ENCODE measurements at regions not wholly inside any gene's neighbourhood (a gene's known extent, or its start where the extent isn't known, plus 50 kb on each side); places are given as distances from the start of the nearest gene placed in this dataset.

DNA sequence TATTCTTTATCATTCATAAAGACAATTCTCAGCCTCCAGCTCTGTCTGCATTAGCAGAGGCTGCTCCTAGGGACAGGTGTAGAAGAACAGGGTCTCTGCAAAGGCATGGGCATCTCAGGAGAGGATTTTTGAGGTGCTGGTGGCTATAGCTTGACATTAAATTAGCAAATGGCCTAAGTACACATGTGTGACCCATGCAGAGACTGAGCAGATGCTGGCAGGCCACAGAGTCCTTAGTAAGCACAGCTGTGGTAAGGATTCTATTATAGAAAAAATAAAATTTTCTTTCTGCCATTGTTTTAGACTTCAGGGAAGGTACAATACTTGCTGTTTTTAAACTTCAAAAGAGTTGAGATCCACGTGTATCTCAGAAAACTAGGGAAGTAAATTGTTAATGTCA, 177.5 kb upstream of the DUSP10 start:
- 82 to 85% methylated on average over 1 of the region's 1 CpG for WGBS, 2 donors
- ATAC-seq (ENCODE audit: insufficient read depth, low FRiP score) = no peak
- TF ChIP-seq, protein P1, sequence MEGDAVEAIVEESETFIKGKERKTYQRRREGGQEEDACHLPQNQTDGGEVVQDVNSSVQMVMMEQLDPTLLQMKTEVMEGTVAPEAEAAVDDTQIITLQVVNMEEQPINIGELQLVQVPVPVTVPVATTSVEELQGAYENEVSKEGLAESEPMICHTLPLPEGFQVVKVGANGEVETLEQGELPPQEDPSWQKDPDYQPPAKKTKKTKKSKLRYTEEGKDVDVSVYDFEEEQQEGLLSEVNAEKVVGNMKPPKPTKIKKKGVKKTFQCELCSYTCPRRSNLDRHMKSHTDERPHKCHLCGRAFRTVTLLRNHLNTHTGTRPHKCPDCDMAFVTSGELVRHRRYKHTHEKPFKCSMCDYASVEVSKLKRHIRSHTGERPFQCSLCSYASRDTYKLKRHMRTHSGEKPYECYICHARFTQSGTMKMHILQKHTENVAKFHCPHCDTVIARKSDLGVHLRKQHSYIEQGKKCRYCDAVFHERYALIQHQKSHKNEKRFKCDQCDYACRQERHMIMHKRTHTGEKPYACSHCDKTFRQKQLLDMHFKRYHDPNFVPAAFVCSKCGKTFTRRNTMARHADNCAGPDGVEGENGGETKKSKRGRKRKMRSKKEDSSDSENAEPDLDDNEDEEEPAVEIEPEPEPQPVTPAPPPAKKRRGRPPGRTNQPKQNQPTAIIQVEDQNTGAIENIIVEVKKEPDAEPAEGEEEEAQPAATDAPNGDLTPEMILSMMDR (IDR thresholded peaks at IDR 0.05; ENCODE audit: control extremely low read depth, extremely low read depth) = no peak

DNA sequence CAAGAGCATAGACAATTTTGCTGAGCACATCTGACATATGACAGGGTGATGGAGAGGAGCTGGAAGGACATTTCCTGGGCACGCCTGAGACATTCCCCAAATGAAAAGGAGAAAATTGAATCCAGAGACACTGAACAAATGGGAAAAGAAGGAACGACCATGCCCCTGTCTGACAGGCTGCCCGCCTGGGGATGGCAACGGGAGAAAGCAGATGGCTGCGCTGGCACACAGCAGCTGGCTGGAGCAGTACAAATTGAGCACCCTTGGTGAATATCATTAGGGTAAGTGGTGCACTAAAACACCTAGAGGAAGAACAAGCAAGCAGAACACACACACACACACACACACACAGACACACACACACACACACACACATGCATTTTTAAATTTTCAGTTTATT, 174.3 kb upstream of the DUSP10 start:
- H3K27me3 ChIP-seq (ENCODE audit: control insufficient read depth in 3 of 3, insufficient read depth in 3 of 3, low read length in 2 of 3) = no peaks in the 10 kb centered on the region
- no peak for DNase-seq
- no peak overlapping the region for H3K27ac ChIP-seq (ENCODE audit: low read depth in 1 of 2, low read length in 1 of 2)
- no peaks in the 10 kb centered on the region for H3K36me3 ChIP-seq (ENCODE audit: control insufficient read depth in 4 of 4, insufficient read depth in 4 of 4, low read length in 4 of 4)
- TF ChIP-seq, protein P1 (IDR thresholded peaks at IDR 0.05; ENCODE audit: control extremely low read depth, extremely low read depth) = no peak
- H3K4me3 ChIP-seq = no peak overlapping the region
- 95 to 97% methylated on average over 5 of the region's 5 CpGs for whole genome bisulfite sequencing, 2 donors
- ATAC-seq (ENCODE audit: insufficient read depth, low FRiP score) = no peak
- H3K9me3 ChIP-seq (ENCODE audit: control insufficient read depth in 4 of 4, insufficient read depth in 3 of 4, low read length in 3 of 4) = no peaks in the 10 kb centered on the region
- H3K4me1 ChIP-seq (ENCODE audit: control insufficient read depth in 5 of 5, insufficient read depth in 5 of 5, low read length in 5 of 5) = no peaks in the 10 kb centered on the region
- H3K9ac ChIP-seq (ENCODE audit: insufficient read depth in 1 of 2, low read length in 2 of 2) = no peak overlapping the region

More for the DNA sequence above, 177.5 kb upstream of the DUSP10 start:
- H3K27ac ChIP-seq (ENCODE audit: low read depth in 1 of 2, low read length in 1 of 2) = no peak overlapping the region
- no peaks in the 10 kb centered on the region for H3K36me3 ChIP-seq (ENCODE audit: control insufficient read depth in 4 of 4, insufficient read depth in 4 of 4, low read length in 4 of 4)
- H3K9ac ChIP-seq (ENCODE audit: insufficient read depth in 1 of 2, low read length in 2 of 2) = no peak overlapping the region
- peaks cover 0 to 4% (median 0%) of the 10 kb centered on the region in 5 donors for H3K4me1 ChIP-seq (ENCODE audit: control insufficient read depth in 5 of 5, insufficient read depth in 5 of 5, low read length in 5 of 5)
- no peak for DNase-seq
- H3K9me3 ChIP-seq (ENCODE audit: control insufficient read depth in 4 of 4, insufficient read depth in 3 of 4, low read length in 3 of 4) = no peaks in the 10 kb centered on the region
- H3K4me3 ChIP-seq = no peak overlapping the region
- H3K27me3 ChIP-seq (ENCODE audit: control insufficient read depth in 3 of 3, insufficient read depth in 3 of 3, low read length in 2 of 3) = no peaks in the 10 kb centered on the region

DNA sequence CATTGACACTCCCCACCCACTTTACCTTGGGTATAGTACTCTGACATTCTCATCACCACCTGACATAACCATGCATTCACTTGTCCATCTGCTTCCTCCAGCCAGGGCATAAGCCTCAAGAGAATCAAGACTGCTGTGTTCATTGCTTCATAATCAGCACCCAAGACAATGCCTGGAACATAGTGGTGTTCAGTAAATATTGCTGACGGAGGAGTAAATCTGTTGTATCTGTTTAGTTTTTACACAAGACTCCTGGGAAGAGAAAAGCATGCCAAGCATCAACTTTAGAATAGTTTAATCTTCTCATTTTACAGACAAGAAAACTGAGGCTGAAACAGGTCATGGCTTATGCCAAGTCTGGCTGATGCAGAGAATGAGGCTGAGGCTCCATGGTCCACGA, 173.9 kb upstream of the DUSP10 start:
- TF ChIP-seq, protein P1 (IDR thresholded peaks at IDR 0.05; ENCODE audit: control extremely low read depth, extremely low read depth) = no peak
- H3K9me3 ChIP-seq (ENCODE audit: control insufficient read depth in 4 of 4, insufficient read depth in 3 of 4, low read length in 3 of 4) = no peaks in the 10 kb centered on the region
- WGBS, 2 donors = 92 to 93% methylated on average over 2 of the region's 2 CpGs
- H3K36me3 ChIP-seq (ENCODE audit: control insufficient read depth in 4 of 4, insufficient read depth in 4 of 4, low read length in 4 of 4) = no peaks in the 10 kb centered on the region
- DNase-seq (no peak), ATAC-seq (ENCODE audit: insufficient read depth, low FRiP score) (no peak)
- H3K4me1 ChIP-seq (ENCODE audit: control insufficient read depth in 5 of 5, insufficient read depth in 5 of 5, low read length in 5 of 5) = no peaks in the 10 kb centered on the region
- no peak overlapping the region for H3K27ac ChIP-seq (ENCODE audit: low read depth in 1 of 2, low read length in 1 of 2)
- no peaks in the 10 kb centered on the region for H3K27me3 ChIP-seq (ENCODE audit: control insufficient read depth in 3 of 3, insufficient read depth in 3 of 3, low read length in 2 of 3)
- no peak overlapping the region for H3K9ac ChIP-seq (ENCODE audit: insufficient read depth in 1 of 2, low read length in 2 of 2)
- no peak overlapping the region for H3K4me3 ChIP-seq

DNA sequence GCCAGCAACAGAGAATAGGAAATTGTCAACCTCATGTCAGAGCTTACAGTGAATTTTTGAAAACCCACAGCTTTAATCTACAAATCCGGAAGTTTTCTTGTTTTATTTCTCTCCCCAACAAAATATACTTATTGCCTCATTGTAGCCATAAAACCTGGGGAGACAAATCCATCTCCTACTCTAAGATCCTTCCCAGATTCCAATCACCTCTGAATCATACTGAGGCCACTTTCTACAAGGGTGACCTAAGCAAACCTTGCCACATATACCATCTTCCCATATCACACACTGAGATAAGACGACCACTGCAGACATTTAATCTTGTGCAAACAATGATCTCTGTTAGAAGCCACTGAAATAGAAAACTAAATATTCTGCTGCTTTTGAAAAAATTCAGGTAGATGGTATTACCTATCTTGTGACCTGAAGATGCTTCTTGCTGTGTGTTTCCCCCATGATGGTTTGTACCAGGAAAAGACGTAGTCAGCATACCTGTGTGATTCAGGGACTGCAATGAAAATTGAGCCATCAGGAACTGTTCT, 171.5 kb upstream of the DUSP10 start:
- Histone ChIP-seq H3K4me1 (ENCODE audit: control insufficient read depth in 5 of 5, insufficient read depth in 5 of 5, low read length in 5 of 5) (no peaks in the 10 kb centered on the region), H3K9ac (ENCODE audit: insufficient read depth in 1 of 2, low read length in 2 of 2) (no peak overlapping the region), H3K27me3 (ENCODE audit: control insufficient read depth in 3 of 3, insufficient read depth in 3 of 3, low read length in 2 of 3) (no peaks in the 10 kb centered on the region), H3K9me3 (ENCODE audit: control insufficient read depth in 4 of 4, insufficient read depth in 3 of 4, low read length in 3 of 4) (no peaks in the 10 kb centered on the region), H3K27ac (ENCODE audit: low read depth in 1 of 2, low read length in 1 of 2) (no peak overlapping the region), H3K4me3 (no peak overlapping the region), H3K36me3 (ENCODE audit: control insufficient read depth in 4 of 4, insufficient read depth in 4 of 4, low read length in 4 of 4) (no peaks in the 10 kb centered on the region)
- TF ChIP-seq, protein P1 (IDR thresholded peaks at IDR 0.05; ENCODE audit: control extremely low read depth, extremely low read depth) = no peak
- WGBS, 2 donors = 83 to 86% methylated on average over 3 of the region's 3 CpGs
- ATAC-seq (ENCODE audit: insufficient read depth, low FRiP score) (no peak), DNase-seq (no peak)

Measured in lung (tissue), 11 donors.